PC-3 (cell line): ENCODE measurements at regions not wholly inside any gene's neighbourhood (a gene's known extent, or its start where the extent isn't known, plus 50 kb on each side); places are given as distances from the start of the nearest gene placed in this dataset.

Experiments
- ATAC-seq: fragments of 200-7000 bp; cut with Tn5 transposase; 2 replicates; pipeline ENCODE4 v1.9.1; 2020; ENCODE audit warnings: mild to moderate bottlenecking, moderate library complexity
- BruUV-seq: library from RNA; stranded (reverse); fragments of 400-500 nt; replicated peaks from 2 replicates; lab custom pipeline; 2021; lab: Mats Ljungman, UMichigan
- CTCF ChIA-PET: fragments of 300-600 bp; sonication (Branson Sonifier 250); formaldehyde crosslinking; loops from one replicate; lab custom pipeline; 2022; ENCODE audit warnings: antibody characterized with exemption; lab: Charles Lee
- POLR2A ChIA-PET: fragments of 300-600 bp; sonication (Branson Sonifier 250); formaldehyde crosslinking; loops from one replicate; lab custom pipeline; 2022; ENCODE audit warnings: antibody characterized with exemption; ENCODE audit not compliant: unreplicated experiment; lab: Charles Lee
- DNase-seq: peaks from one replicate; pipeline ENCODE4 v3.0.0-alpha.2; 2015
- H2AFZ ChIP-seq: fragments of 300-600 bp; sonication (generic); 2 replicates; pipeline ENCODE4 v1.6.0; 2016; ENCODE audit warnings: antibody characterized with exemption, low read length
- H3F3A ChIP-seq: fragments of 300-600 bp; sonication (generic); one replicate; pipeline ENCODE4 v1.6.0; 2017; ENCODE audit warnings: antibody characterized with exemption, low read length, control low read depth, mild to moderate bottlenecking; ENCODE audit not compliant: unreplicated experiment
- H3K27ac ChIP-seq: fragments of 300-600 bp; sonication (generic); 2 replicates; pipeline ENCODE4 v1.5.1; 2016; ENCODE audit warnings: mild to moderate bottlenecking, low read length
- H3K27me3 ChIP-seq: fragments of 300-600 bp; sonication (generic); 2 replicates; pipeline ENCODE4 v1.6.1; 2016; ENCODE audit warnings: low read length, mixed read lengths
- H3K36me3 ChIP-seq: fragments of 300-600 bp; sonication (generic); 2 replicates; pipeline ENCODE4 v1.6.1; 2016; ENCODE audit warnings: low read depth, mixed run types, low read length, mixed read lengths
- H3K4me1 ChIP-seq: fragments of 300-600 bp; sonication (generic); 2 replicates; pipeline ENCODE4 v1.5.1; 2016; ENCODE audit warnings: low read length; ENCODE audit not compliant: insufficient read depth
- H3K4me2 ChIP-seq: fragments of 300-600 bp; sonication (generic); 2 replicates; pipeline ENCODE4 v1.6.0; 2016; ENCODE audit warnings: low read length
- H3K4me3 ChIP-seq: fragments of 300-600 bp; sonication (generic); 2 replicates; pipeline ENCODE4 v1.5.1; 2016; ENCODE audit warnings: mild to moderate bottlenecking, low read length, mixed read lengths
- H3K79me2 ChIP-seq: fragments of 300-600 bp; sonication (generic); 2 replicates; pipeline ENCODE4 v1.6.1; 2017; ENCODE audit warnings: low read length, mixed read lengths
- H3K9ac ChIP-seq: fragments of 300-600 bp; sonication (generic); 2 replicates; pipeline ENCODE4 v1.6.0; 2016; ENCODE audit warnings: mild to moderate bottlenecking, low read length
- H3K9me2 ChIP-seq: fragments of 300-600 bp; sonication (generic); replicated peaks from 2 replicates; pipeline ENCODE4 v1.6.1; 2016; ENCODE audit warnings: mixed run types, low read length, mixed read lengths
- H3K9me3 ChIP-seq: fragments of 300-600 bp; sonication (generic); 2 replicates; pipeline ENCODE4 v1.6.1; 2016; ENCODE audit warnings: low read length, mixed read lengths
- H4K20me1 ChIP-seq: fragments of 300-600 bp; sonication (generic); 2 replicates; pipeline ENCODE4 v1.6.1; 2016; ENCODE audit warnings: low read length, mixed read lengths
- EZH2 ChIP-seq: fragments of 300-600 bp; sonication (generic); IDR thresholded peaks from one replicate; pipeline ENCODE4 v1.6.1; 2017; ENCODE audit warnings: antibody characterized with exemption, mild to moderate bottlenecking, low read length; ENCODE audit not compliant: unreplicated experiment
- EZH2phosphoT487 ChIP-seq: fragments of 300-600 bp; sonication (generic); IDR thresholded peaks from 2 replicates; pipeline ENCODE4 v1.6.1; 2018; ENCODE audit warnings: mild to moderate bottlenecking, antibody characterized with exemption, low read length, borderline replicate concordance
- intact Hi-C: fragments of 100-400 bp; cut with micrococcal nuclease; formaldehyde crosslinking; loops from 2 replicates; pipeline ENCODE4 v1.9.0; 2023
- TF ChIP-seq, protein P1 (sequence below): fragments of 300-600 bp; sonication (generic); conservative IDR thresholded peaks from 2 replicates; pipeline ENCODE4 v1.5.1; 2017; ENCODE audit warnings: antibody characterized with exemption, low read depth, mild to moderate bottlenecking, low read length

DNA sequence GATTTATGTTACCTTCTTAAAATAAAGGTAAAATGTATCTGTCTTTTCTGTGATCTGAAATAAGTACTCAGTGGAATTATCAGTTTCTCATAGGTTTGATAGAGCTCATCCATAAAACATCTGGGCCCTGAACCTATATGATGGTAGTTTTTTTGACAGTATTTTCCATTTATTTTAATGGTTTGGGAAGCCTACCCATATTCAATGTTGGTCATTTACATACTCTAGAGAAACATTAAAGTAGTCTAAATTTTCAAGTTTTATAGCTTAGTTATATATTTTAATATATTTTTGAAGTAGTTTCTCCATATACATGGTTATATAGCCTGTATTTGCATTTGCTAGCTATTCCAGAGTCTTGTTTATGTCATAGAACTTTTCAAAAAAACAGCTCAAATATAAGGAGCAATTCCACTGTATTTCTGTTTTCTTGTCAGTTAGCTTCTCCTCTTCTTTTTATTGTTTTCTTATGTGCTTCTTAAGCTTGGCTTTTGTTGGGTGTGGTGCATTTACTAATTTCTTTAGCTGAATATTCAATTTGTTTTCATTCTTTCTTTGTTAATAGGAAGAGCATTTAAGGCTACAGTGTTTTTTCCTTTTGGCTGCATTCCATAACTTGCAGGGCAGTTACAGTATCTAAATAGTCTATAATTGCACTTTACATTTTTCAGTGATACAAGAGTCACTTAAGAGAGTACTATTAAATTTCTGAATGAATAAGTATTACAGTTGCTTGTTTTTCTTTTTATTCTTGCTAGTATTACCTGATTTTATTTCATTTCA lies 181.4 kb downstream of the DKK2 start:
- no TSS peak for BruUV-seq
- POLR2A ChIA-PET = no interaction called here
- no peaks in the 10 kb centered on the region for H4K20me1 ChIP-seq
- no peak overlapping the region for H3K27ac ChIP-seq
- peaks cover 15% of the 10 kb centered on the region for H3K27me3 ChIP-seq
- H3K9me3 ChIP-seq = no peaks in the 10 kb centered on the region
- no peaks in the 10 kb centered on the region for H3K36me3 ChIP-seq
- H3K4me3 ChIP-seq = no peak overlapping the region
- CTCF ChIA-PET = no interaction called here
- no peaks in the 10 kb centered on the region for H3F3A ChIP-seq
- no peaks in the 10 kb centered on the region for H3K4me1 ChIP-seq
- H3K9me2 ChIP-seq = no peaks in the 10 kb centered on the region
- no peak overlapping the region for H3K9ac ChIP-seq
- no peak overlapping the region for H2AFZ ChIP-seq
- H3K4me2 ChIP-seq = no peak overlapping the region
- H3K79me2 ChIP-seq = no peaks in the 10 kb centered on the region
- ATAC-seq = no peak
- TF ChIP-seq EZH2 (no peak), EZH2phosphoT487 (no peak)
- TF ChIP-seq, protein P1, sequence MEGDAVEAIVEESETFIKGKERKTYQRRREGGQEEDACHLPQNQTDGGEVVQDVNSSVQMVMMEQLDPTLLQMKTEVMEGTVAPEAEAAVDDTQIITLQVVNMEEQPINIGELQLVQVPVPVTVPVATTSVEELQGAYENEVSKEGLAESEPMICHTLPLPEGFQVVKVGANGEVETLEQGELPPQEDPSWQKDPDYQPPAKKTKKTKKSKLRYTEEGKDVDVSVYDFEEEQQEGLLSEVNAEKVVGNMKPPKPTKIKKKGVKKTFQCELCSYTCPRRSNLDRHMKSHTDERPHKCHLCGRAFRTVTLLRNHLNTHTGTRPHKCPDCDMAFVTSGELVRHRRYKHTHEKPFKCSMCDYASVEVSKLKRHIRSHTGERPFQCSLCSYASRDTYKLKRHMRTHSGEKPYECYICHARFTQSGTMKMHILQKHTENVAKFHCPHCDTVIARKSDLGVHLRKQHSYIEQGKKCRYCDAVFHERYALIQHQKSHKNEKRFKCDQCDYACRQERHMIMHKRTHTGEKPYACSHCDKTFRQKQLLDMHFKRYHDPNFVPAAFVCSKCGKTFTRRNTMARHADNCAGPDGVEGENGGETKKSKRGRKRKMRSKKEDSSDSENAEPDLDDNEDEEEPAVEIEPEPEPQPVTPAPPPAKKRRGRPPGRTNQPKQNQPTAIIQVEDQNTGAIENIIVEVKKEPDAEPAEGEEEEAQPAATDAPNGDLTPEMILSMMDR = no peak
- no peak for DNase-seq
- intact Hi-C loops = no loop called here

GRCh38 chr4:106852426-106852825 lies 183.7 kb downstream of the DKK2 start:
- POLR2A ChIA-PET = no interaction called here
- no peak overlapping the region for H3K4me2 ChIP-seq
- H3K9ac ChIP-seq = no peak overlapping the region
- H3K9me3 ChIP-seq = no peaks in the 10 kb centered on the region
- no peak for DNase-seq
- no peaks in the 10 kb centered on the region for H3F3A ChIP-seq
- H3K27me3 ChIP-seq = peaks cover 20% of the 10 kb centered on the region
- no peak for TF ChIP-seq EZH2phosphoT487
- no peak for TF ChIP-seq EZH2
- TF ChIP-seq, protein P1 = no peak
- ATAC-seq = no peak
- H3K4me3 ChIP-seq = no peak overlapping the region
- H3K27ac ChIP-seq = no peak overlapping the region
- H3K36me3 ChIP-seq = no peaks in the 10 kb centered on the region
- H2AFZ ChIP-seq = no peak overlapping the region
- H4K20me1 ChIP-seq = no peaks in the 10 kb centered on the region
- H3K9me2 ChIP-seq = no peaks in the 10 kb centered on the region
- H3K79me2 ChIP-seq = no peaks in the 10 kb centered on the region
- intact Hi-C loops = no loop called here
- CTCF ChIA-PET = no interaction called here
- H3K4me1 ChIP-seq = no peaks in the 10 kb centered on the region
- BruUV-seq = no TSS peak

DNA sequence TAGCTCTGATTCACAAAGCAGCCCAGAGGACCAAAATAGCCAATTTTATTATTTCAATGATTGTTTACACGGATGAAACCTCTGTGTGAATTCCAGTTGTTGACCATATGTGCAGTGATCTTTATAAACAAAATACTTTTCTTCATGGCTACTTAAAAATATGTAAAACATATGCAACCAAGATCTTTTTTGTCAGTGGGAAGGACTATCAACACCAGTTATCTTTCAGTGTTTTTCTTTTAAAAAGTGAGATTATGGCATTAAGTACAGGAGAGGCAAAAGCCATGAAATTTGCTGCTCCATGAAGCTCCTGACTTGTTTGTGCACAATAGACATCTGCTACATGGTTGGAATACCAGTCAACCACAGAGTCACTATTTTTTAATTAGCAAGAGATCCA lies 184.4 kb downstream of the DKK2 start:
- POLR2A ChIA-PET = no interaction called here
- DNase-seq = no peak
- BruUV-seq = no TSS peak

More for the DNA sequence above, 184.4 kb downstream of the DKK2 start:
- no peaks in the 10 kb centered on the region for H3K9me3 ChIP-seq
- no peaks in the 10 kb centered on the region for H3F3A ChIP-seq
- H3K36me3 ChIP-seq = no peaks in the 10 kb centered on the region
- no peak overlapping the region for H3K4me3 ChIP-seq
- no peaks in the 10 kb centered on the region for H3K79me2 ChIP-seq
- no peaks in the 10 kb centered on the region for H3K4me1 ChIP-seq
- peaks cover 20% of the 10 kb centered on the region for H3K27me3 ChIP-seq
- no peak overlapping the region for H3K9ac ChIP-seq
- no peak overlapping the region for H2AFZ ChIP-seq
- TF ChIP-seq EZH2phosphoT487 (no peak), EZH2 (no peak)
- TF ChIP-seq, protein P1 = no peak
- no peaks in the 10 kb centered on the region for H3K9me2 ChIP-seq
- intact Hi-C loops = no loop called here
- no peak overlapping the region for H3K27ac ChIP-seq
- ATAC-seq = no peak
- CTCF ChIA-PET = no interaction called here
- H3K4me2 ChIP-seq = no peak overlapping the region
- no peaks in the 10 kb centered on the region for H4K20me1 ChIP-seq
